Endothelial cell of umbilical vein (primary cell): ENCODE measurements at regions not wholly inside any gene's neighbourhood (a gene's known extent, or its start where the extent isn't known, plus 50 kb on each side); places are given as distances from the start of the nearest gene placed in this dataset.

Experiments used
- BruUV-seq: library from RNA; stranded (reverse); fragments of 400-500 nt; replicated peaks from 2 replicates; lab custom pipeline; 2021; lab: Mats Ljungman, UMichigan
- CTCF ChIA-PET: fragments of 300-600, 350-600 bp; sonication (Branson Sonifier 250); formaldehyde crosslinking; loops from one replicate; lab custom pipeline; 2021; ENCODE audit warnings: antibody characterized with exemption, inconsistent platforms; lab: Charles Lee
- POLR2A ChIA-PET: fragments of 300-600, 350-600 bp; sonication (Branson Sonifier 250); formaldehyde crosslinking; loops from one replicate; lab custom pipeline; 2021; ENCODE audit warnings: antibody characterized with exemption, inconsistent platforms; lab: Charles Lee
- DNase-seq: peaks from one replicate; pipeline ENCODE4 v3.0.0-alpha.2; 2011; ENCODE audit warnings: low read depth, low spot score
- FAIRE-seq: peaks from 2 replicates; lab custom pipeline; 2011; peaks lifted over from hg19 to GRCh38; lab: Jason Lieb, UNC
- H2AFZ ChIP-seq: 2 replicates; pipeline ENCODE4 v1.6.0; 2012; ENCODE audit warnings: low read depth, low read length, control low read depth, inconsistent platforms
- H3K27ac ChIP-seq: 2 replicates; pipeline ENCODE4 v1.5.1; 2011; ENCODE audit warnings: low read depth, mild to moderate bottlenecking, control low read depth, low read length, moderate library complexity; ENCODE audit not compliant: insufficient read depth
- H3K27me3 ChIP-seq, 2 experiments: 2 replicates each; pipeline versions ENCODE4 v1.6.0 to v1.6.1; 2011; ENCODE audit warnings: low read length in 2 of 2, mixed read lengths in 1 of 2; ENCODE audit not compliant: control insufficient read depth in 2 of 2, insufficient read depth in 2 of 2
- H3K36me3 ChIP-seq, 2 experiments: 2 replicates in 1 of 2; 3 replicates in 1 of 2; pipeline ENCODE4 v1.5.1; 2011; ENCODE audit warnings: low read length in 2 of 2, mild to moderate bottlenecking in 1 of 2, moderate library complexity in 1 of 2; ENCODE audit not compliant: control insufficient read depth in 2 of 2, insufficient read depth in 2 of 2; ENCODE audit errors: extremely low read depth in 1 of 2
- H3K4me1 ChIP-seq: 3 replicates; pipeline ENCODE4 v1.5.1; 2011; ENCODE audit warnings: mild to moderate bottlenecking, low read length; ENCODE audit not compliant: control insufficient read depth, insufficient read depth; ENCODE audit errors: extremely low read depth
- H3K4me2 ChIP-seq: 2 replicates; pipeline ENCODE4 v1.6.1; 2011; ENCODE audit warnings: low read length, control low read depth, mixed read lengths; ENCODE audit not compliant: insufficient read depth
- H3K4me3 ChIP-seq, 3 experiments: fragments of 200-600 bp in 1 of 3; sonication (generic), shearing (Covaris generic) in 1 of 3; replicated peaks in 1 of 3; 2 replicates each; pipeline ENCODE4 v1.5.1; 2011 to 2016; ENCODE audit warnings: control low read depth in 3 of 3, low read length in 3 of 3, mild to moderate bottlenecking in 2 of 3, inconsistent platforms in 1 of 3, low read depth in 1 of 3, moderate library complexity in 1 of 3; ENCODE audit not compliant: insufficient read depth in 1 of 3
- H3K79me2 ChIP-seq: 2 replicates; pipeline ENCODE4 v1.6.0; 2012; ENCODE audit warnings: low read length, inconsistent platforms; ENCODE audit not compliant: control insufficient read depth, insufficient read depth
- H3K9ac ChIP-seq: replicated peaks from 2 replicates; pipeline ENCODE3; 2011; ENCODE audit warnings: low read length, control low read depth; ENCODE audit not compliant: insufficient read depth; ENCODE audit errors: extremely low read depth
- H3K9me1 ChIP-seq: replicated peaks from 3 replicates; pipeline ENCODE4 v1.6.0; 2011; ENCODE audit warnings: mild to moderate bottlenecking, low read length; ENCODE audit not compliant: control insufficient read depth, insufficient read depth; ENCODE audit errors: extremely low read depth
- H3K9me3 ChIP-seq: replicated peaks from 2 replicates; pipeline ENCODE4 v1.5.1; 2012; ENCODE audit warnings: low read length, inconsistent platforms; ENCODE audit not compliant: control insufficient read depth, insufficient read depth
- H4K20me1 ChIP-seq: replicated peaks from 2 replicates; pipeline ENCODE3; 2011; ENCODE audit warnings: mild to moderate bottlenecking, low read length; ENCODE audit not compliant: control insufficient read depth, insufficient read depth; ENCODE audit errors: extremely low read depth
- EZH2 ChIP-seq: IDR thresholded peaks from 2 replicates; pipeline ENCODE4 v1.6.1; 2012; ENCODE audit warnings: borderline replicate concordance, low read depth, mild to moderate bottlenecking, moderate library complexity, low read length, inconsistent platforms; ENCODE audit not compliant: severe bottlenecking
- FOS ChIP-seq: IDR thresholded peaks from 2 replicates; pipeline ENCODE4 v1.6.1; 2011; ENCODE audit warnings: mild to moderate bottlenecking, low read length, moderate library complexity, borderline replicate concordance; ENCODE audit not compliant: insufficient read depth
- GATA2 ChIP-seq: IDR thresholded peaks from 2 replicates; pipeline ENCODE4 v1.7.0; 2011; ENCODE audit warnings: low read depth, mild to moderate bottlenecking, moderate library complexity, mixed read lengths, low read length; ENCODE audit not compliant: insufficient read length, insufficient read depth
- JUN ChIP-seq: IDR thresholded peaks from 2 replicates; pipeline ENCODE4 v1.6.1; 2011; ENCODE audit warnings: borderline replicate concordance, low read depth; ENCODE audit not compliant: insufficient read length, insufficient read depth
- MYC ChIP-seq: IDR thresholded peaks from one replicate; pipeline ENCODE4 v1.6.1; 2011; ENCODE audit warnings: mild to moderate bottlenecking, low read depth, low read length
- POLR2A ChIP-seq: IDR thresholded peaks from 2 replicates; pipeline ENCODE4 v1.6.1; 2012; ENCODE audit warnings: low read depth, mild to moderate bottlenecking, control low read depth, low read length
- POLR2AphosphoS5 ChIP-seq: IDR thresholded peaks from 2 replicates; pipeline ENCODE4 v1.6.1; 2012; ENCODE audit warnings: low read depth, mild to moderate bottlenecking, control low read depth, low read length, moderate library complexity; ENCODE audit not compliant: insufficient read depth
- dilution Hi-C: fragments of 300-500 bp; cut with MboI; formaldehyde crosslinking; loops from one replicate; pipeline ENCODE4 v1.15.0; 2019; ENCODE audit warnings: low sequenced_read_pairs; ENCODE audit not compliant: extremely low pct_ligation_motif_present
- intact Hi-C: fragments of 100-400 bp; cut with micrococcal nuclease; formaldehyde crosslinking; loops from one replicate; pipeline ENCODE4 v1.10.0; 2022
- TF ChIP-seq, protein P1 (sequence below): IDR thresholded peaks from 2 replicates; pipeline ENCODE4 v1.6.1; 2011; ENCODE audit not compliant: insufficient read depth, insufficient read length
- TF ChIP-seq, protein P2 (sequence below), 2 donors: IDR thresholded peaks; 1 replicate in 1 of 2; 2 replicates in 1 of 2; pipeline ENCODE4 v1.5.1; 2011; ENCODE audit warnings: low read length in 2 of 2, mild to moderate bottlenecking in 2 of 2, moderate library complexity in 2 of 2, control low read depth in 1 of 2, inconsistent platforms in 1 of 2, low read depth in 1 of 2; ENCODE audit not compliant: insufficient read depth in 1 of 2; ENCODE audit errors: extremely low read depth in 1 of 2

DNA sequence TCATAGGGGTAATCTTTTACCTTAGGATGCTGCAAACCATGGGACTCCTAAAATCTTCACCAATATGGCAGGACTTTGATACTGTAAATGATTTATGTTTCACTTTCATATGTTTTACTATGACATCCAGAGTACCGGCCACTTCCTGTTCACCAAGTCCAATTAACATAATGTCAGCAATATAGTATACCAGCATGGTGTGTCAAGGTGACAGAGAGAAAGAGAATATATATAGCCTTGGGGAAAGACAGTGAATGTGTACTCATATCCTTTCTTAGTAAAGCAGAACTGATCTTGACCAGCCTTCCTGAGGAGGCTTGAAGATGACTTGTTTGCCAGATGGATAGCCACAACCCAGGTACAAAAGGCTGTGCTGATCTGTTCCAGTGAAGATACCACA, 127.9 kb downstream of the NRN1 start:
- H3K9ac ChIP-seq, result no peak overlapping the region
- no peak overlapping the region for H3K27ac ChIP-seq
- dilution Hi-C loops, result no loop called here
- H3K4me2 ChIP-seq, result no peak overlapping the region
- ChIA-PET CTCF (no interaction called here), POLR2A (no interaction called here)
- no peak overlapping the region for H2AFZ ChIP-seq
- TF ChIP-seq JUN (no peak), POLR2AphosphoS5 (no peak), EZH2 (no peak), GATA2 (no peak), FOS (no peak), MYC (no peak), POLR2A (no peak)
- TF ChIP-seq, protein P1, sequence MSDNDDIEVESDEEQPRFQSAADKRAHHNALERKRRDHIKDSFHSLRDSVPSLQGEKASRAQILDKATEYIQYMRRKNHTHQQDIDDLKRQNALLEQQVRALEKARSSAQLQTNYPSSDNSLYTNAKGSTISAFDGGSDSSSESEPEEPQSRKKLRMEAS, result no peak
- TF ChIP-seq, protein P2, sequence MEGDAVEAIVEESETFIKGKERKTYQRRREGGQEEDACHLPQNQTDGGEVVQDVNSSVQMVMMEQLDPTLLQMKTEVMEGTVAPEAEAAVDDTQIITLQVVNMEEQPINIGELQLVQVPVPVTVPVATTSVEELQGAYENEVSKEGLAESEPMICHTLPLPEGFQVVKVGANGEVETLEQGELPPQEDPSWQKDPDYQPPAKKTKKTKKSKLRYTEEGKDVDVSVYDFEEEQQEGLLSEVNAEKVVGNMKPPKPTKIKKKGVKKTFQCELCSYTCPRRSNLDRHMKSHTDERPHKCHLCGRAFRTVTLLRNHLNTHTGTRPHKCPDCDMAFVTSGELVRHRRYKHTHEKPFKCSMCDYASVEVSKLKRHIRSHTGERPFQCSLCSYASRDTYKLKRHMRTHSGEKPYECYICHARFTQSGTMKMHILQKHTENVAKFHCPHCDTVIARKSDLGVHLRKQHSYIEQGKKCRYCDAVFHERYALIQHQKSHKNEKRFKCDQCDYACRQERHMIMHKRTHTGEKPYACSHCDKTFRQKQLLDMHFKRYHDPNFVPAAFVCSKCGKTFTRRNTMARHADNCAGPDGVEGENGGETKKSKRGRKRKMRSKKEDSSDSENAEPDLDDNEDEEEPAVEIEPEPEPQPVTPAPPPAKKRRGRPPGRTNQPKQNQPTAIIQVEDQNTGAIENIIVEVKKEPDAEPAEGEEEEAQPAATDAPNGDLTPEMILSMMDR (IDR thresholded peaks at IDR 0.05; ENCODE audit: extremely low read depth in 1 of 2, insufficient read depth in 1 of 2, low read depth in 1 of 2, low read length in 2 of 2), result no peak
- H4K20me1 ChIP-seq, result no peaks in the 10 kb centered on the region
- no TSS peak for BruUV-seq
- DNase-seq (no peak), FAIRE-seq (no peak)
- H3K9me1 ChIP-seq, result no peaks in the 10 kb centered on the region
- no peaks in the 10 kb centered on the region for H3K27me3 ChIP-seq
- no peak overlapping the region for H3K4me3 ChIP-seq
- no peaks in the 10 kb centered on the region for H3K4me1 ChIP-seq
- H3K9me3 ChIP-seq, result no peaks in the 10 kb centered on the region
- intact Hi-C loops, result no loop called here
- H3K36me3 ChIP-seq, result no peaks in the 10 kb centered on the region
- no peaks in the 10 kb centered on the region for H3K79me2 ChIP-seq
